K562 (cell line): ENCODE measurements at regions not wholly inside any gene's neighbourhood (a gene's known extent, or its start where the extent isn't known, plus 50 kb on each side); places are given as distances from the start of the nearest gene placed in this dataset.

ENCODE experiments used
- ATAC-seq: fragments of 200-7000 bp; cut with Tn5 transposase; 3 replicates; pipeline ENCODE4 v1.9.1; 2020; ENCODE audit warnings: moderate library complexity
- BruUV-seq: library from RNA; stranded (reverse); fragments of 400-500 nt; replicated peaks from 2 replicates; lab custom pipeline; 2021; lab: Mats Ljungman, UMichigan
- CTCF ChIA-PET: fragments of 300-600 bp; formaldehyde crosslinking; extraction: SDS; loops from one replicate; lab custom pipeline; 2021; ENCODE audit warnings: low intra/inter-chr PET ratio; lab: Yijun Ruan, JAX
- POLR2A ChIA-PET: fragments of 300-600, 350-650 bp; sonication (Branson Sonifier 250); formaldehyde crosslinking; extraction: SDS; loops from one replicate; lab custom pipeline; 2021; ENCODE audit warnings: antibody characterized with exemption, inconsistent platforms; lab: Yijun Ruan, JAX
- DNase-seq, 4 experiments: peaks; one replicate each; pipeline versions ENCODE4 v3.0.0 to v3.0.0-alpha.2; 2011 to 2018; ENCODE audit warnings: low spot score in 3 of 4, mixed read lengths in 3 of 4; ENCODE audit errors: extremely low read depth in 1 of 4
- FAIRE-seq: peaks from 2 replicates; lab custom pipeline; 2011; peaks lifted over from hg19 to GRCh38; lab: Jason Lieb, UNC
- H2AFZ ChIP-seq: 2 replicates; pipeline ENCODE4 v1.6.0; 2011; ENCODE audit warnings: low read depth, low read length, control low read depth, inconsistent platforms
- H3K27ac ChIP-seq: fragments of 200-600 bp; 3 replicates; pipeline ENCODE4 v1.8.0; 2011; ENCODE audit warnings: low read depth, mild to moderate bottlenecking, control low read depth, inconsistent platforms, low read length, moderate library complexity, mixed read lengths; ENCODE audit errors: extremely low read depth
- H3K27me3 ChIP-seq, 2 experiments: fragments of 300-600 bp in 1 of 2; 2 replicates in 1 of 2; 3 replicates in 1 of 2; pipeline versions ENCODE4 v1.6.0 to v1.8.0; 2011; ENCODE audit warnings: inconsistent platforms in 2 of 2, low read length in 2 of 2, mild to moderate bottlenecking in 1 of 2, mixed read lengths in 1 of 2, moderate library complexity in 1 of 2; ENCODE audit not compliant: control insufficient read depth in 2 of 2, insufficient read depth in 2 of 2
- H3K36me3 ChIP-seq: fragments of 300-600 bp; 3 replicates; pipeline ENCODE4 v1.8.0; 2011; ENCODE audit warnings: mild to moderate bottlenecking, low read length, inconsistent platforms; ENCODE audit not compliant: control insufficient read depth, insufficient read depth
- H3K4me1 ChIP-seq, 2 experiments: fragments of 200-600 bp in 1 of 2; replicated peaks in 1 of 2; 2 replicates in 1 of 2; 3 replicates in 1 of 2; pipeline versions ENCODE4 v1.5.1 to v1.8.0; 2011; ENCODE audit warnings: inconsistent platforms in 2 of 2, low read length in 2 of 2, mild to moderate bottlenecking in 1 of 2, mixed read lengths in 1 of 2, moderate library complexity in 1 of 2; ENCODE audit not compliant: control insufficient read depth in 2 of 2, insufficient read depth in 2 of 2
- H3K4me2 ChIP-seq: 2 replicates; pipeline ENCODE4 v1.6.1; 2011; ENCODE audit warnings: low read length, control low read depth, inconsistent platforms, mixed read lengths; ENCODE audit not compliant: insufficient read depth
- H3K4me3 ChIP-seq: fragments of 200-600 bp; sonication (generic), shearing (Covaris generic); 2 replicates; pipeline ENCODE4 v1.5.1; 2016; ENCODE audit warnings: control low read depth, inconsistent platforms
- H3K79me2 ChIP-seq: fragments of 200-600 bp; 3 replicates; pipeline ENCODE4 v1.8.0; 2011; ENCODE audit warnings: low read length, inconsistent platforms; ENCODE audit not compliant: control insufficient read depth, insufficient read depth
- H3K9ac ChIP-seq, 2 experiments: 2 replicates each; pipeline versions ENCODE4 v1.6.0 to v1.6.1; 2011; ENCODE audit warnings: low read depth in 2 of 2, low read length in 2 of 2, control low read depth in 1 of 2, inconsistent platforms in 1 of 2, mild to moderate bottlenecking in 1 of 2, mixed read lengths in 1 of 2; ENCODE audit not compliant: insufficient read depth in 1 of 2
- H3K9me1 ChIP-seq: one replicate; pipeline ENCODE4 v1.6.0; 2011; ENCODE audit warnings: inconsistent platforms, mild to moderate bottlenecking, low read length, moderate library complexity; ENCODE audit not compliant: control insufficient read depth, insufficient read depth
- H3K9me3 ChIP-seq: replicated peaks from 2 replicates; pipeline ENCODE4 v1.5.1; 2011; ENCODE audit warnings: low read depth, low read length, inconsistent platforms; ENCODE audit not compliant: control insufficient read depth, insufficient read depth
- H4K20me1 ChIP-seq: replicated peaks from 2 replicates; pipeline ENCODE4 v1.6.1; 2011; ENCODE audit warnings: low read length, inconsistent platforms, mixed read lengths; ENCODE audit not compliant: control insufficient read depth, insufficient read depth
- BCOR ChIP-seq: fragments of 450-650 bp; IDR thresholded peaks from 2 replicates; pipeline ENCODE4 v1.6.1; 2016
- FOSL1 ChIP-seq: fragments of 200-800 bp; sonication (Bioruptor generic); conservative IDR thresholded peaks from 2 replicates; pipeline ENCODE4 v1.6.1; 2016; ENCODE audit warnings: missing genetic modification characterization, missing compliant biosample characterization
- GTF2F1 ChIP-seq: IDR thresholded peaks from 2 replicates; pipeline ENCODE4 v1.6.1; 2011; ENCODE audit warnings: low read depth, low read length, improper control_type of control experiment
- MAFK ChIP-seq: IDR thresholded peaks from 2 replicates; pipeline ENCODE4 v1.6.1; 2011; ENCODE audit warnings: low read length, improper control_type of control experiment
- MIER1 ChIP-seq: fragments of 450-650 bp; IDR thresholded peaks from 2 replicates; pipeline ENCODE4 v1.6.1; 2016; ENCODE audit warnings: antibody characterized with exemption, mild to moderate bottlenecking, low read depth
- NCOA4 ChIP-seq: fragments of 450-650 bp; IDR thresholded peaks from 2 replicates; pipeline ENCODE4 v1.6.1; 2018; ENCODE audit warnings: mild to moderate bottlenecking; ENCODE audit not compliant: partially characterized antibody
- RUNX1 ChIP-seq: sonication (generic); IDR thresholded peaks from 2 replicates; pipeline ENCODE4 v1.6.1; 2016; ENCODE audit warnings: antibody characterized with exemption, low read depth
- SMARCA5 ChIP-seq: fragments of 450-650 bp; IDR thresholded peaks from 2 replicates; pipeline ENCODE4 v1.6.1; 2016
- SRSF7 ChIP-seq: fragments of 200-400 bp; formaldehyde crosslinking; optimal IDR thresholded peaks from 2 replicates; pipeline ENCODE3; 2017; ENCODE audit warnings: mild to moderate bottlenecking, low read depth, low read length
- TRIM24 ChIP-seq, 2 experiments: fragments of 450-650 bp; IDR thresholded peaks; 2 replicates each; pipeline ENCODE4 v1.6.1; 2016
- TSC22D4 ChIP-seq: fragments of 450-650 bp; IDR thresholded peaks from 2 replicates; pipeline ENCODE4 v1.6.1; 2016; ENCODE audit warnings: missing genetic modification characterization, missing biosample characterization, control low read depth
- VEZF1 ChIP-seq: fragments of 200-800 bp; sonication (Bioruptor generic); IDR thresholded peaks from 2 replicates; pipeline ENCODE4 v1.6.1; 2017; ENCODE audit warnings: missing genetic modification characterization, missing compliant biosample characterization
- ZNF239 ChIP-seq: fragments of 250-450 bp; sonication (Bioruptor Pico); IDR thresholded peaks from 2 replicates; pipeline ENCODE4 v1.4.0; 2020; ENCODE audit warnings: mild to moderate bottlenecking
- ZNF324 ChIP-seq: fragments of 250-450 bp; sonication (Bioruptor Pico); IDR thresholded peaks from 2 replicates; pipeline ENCODE4 v1.4.0; 2020; ENCODE audit warnings: mild to moderate bottlenecking
- WGBS: fragments of 100-300 bp; shearing (Covaris generic); methylation state at CpG from one replicate; pipeline ENCODE4 v1.1.6; 2016; ENCODE audit warnings: low coverage, mixed read lengths; ENCODE audit not compliant: insufficient coverage; ENCODE audit errors: missing lambda C conversion rate; 5-methylcytosine and 5-hydroxymethylcytosine counted together
- in situ Hi-C: fragments of 300-500 bp; cut with MboI; formaldehyde crosslinking; loops from 4 replicates; pipeline ENCODE4 v1.15.0; 2018; ENCODE audit warnings: inconsistent platforms, mixed read lengths
- intact Hi-C: fragments of 100-400 bp; cut with micrococcal nuclease; formaldehyde crosslinking; loops from 2 replicates; pipeline ENCODE4 v1.14.2; 2022
- TF ChIP-seq, protein P1 (sequence below): sonication (generic); formaldehyde crosslinking; IDR thresholded peaks from 2 replicates; pipeline ENCODE4 v1.8.0; 2022; ENCODE audit warnings: mild to moderate bottlenecking, missing genetic modification reagents
- TF ChIP-seq, protein P2 (sequence below): sonication (generic); formaldehyde crosslinking; IDR thresholded peaks from 2 replicates; pipeline ENCODE4 v1.8.0; 2023; ENCODE audit warnings: mild to moderate bottlenecking, missing genetic modification reagents

- TF ChIP-seq, protein P1, sequence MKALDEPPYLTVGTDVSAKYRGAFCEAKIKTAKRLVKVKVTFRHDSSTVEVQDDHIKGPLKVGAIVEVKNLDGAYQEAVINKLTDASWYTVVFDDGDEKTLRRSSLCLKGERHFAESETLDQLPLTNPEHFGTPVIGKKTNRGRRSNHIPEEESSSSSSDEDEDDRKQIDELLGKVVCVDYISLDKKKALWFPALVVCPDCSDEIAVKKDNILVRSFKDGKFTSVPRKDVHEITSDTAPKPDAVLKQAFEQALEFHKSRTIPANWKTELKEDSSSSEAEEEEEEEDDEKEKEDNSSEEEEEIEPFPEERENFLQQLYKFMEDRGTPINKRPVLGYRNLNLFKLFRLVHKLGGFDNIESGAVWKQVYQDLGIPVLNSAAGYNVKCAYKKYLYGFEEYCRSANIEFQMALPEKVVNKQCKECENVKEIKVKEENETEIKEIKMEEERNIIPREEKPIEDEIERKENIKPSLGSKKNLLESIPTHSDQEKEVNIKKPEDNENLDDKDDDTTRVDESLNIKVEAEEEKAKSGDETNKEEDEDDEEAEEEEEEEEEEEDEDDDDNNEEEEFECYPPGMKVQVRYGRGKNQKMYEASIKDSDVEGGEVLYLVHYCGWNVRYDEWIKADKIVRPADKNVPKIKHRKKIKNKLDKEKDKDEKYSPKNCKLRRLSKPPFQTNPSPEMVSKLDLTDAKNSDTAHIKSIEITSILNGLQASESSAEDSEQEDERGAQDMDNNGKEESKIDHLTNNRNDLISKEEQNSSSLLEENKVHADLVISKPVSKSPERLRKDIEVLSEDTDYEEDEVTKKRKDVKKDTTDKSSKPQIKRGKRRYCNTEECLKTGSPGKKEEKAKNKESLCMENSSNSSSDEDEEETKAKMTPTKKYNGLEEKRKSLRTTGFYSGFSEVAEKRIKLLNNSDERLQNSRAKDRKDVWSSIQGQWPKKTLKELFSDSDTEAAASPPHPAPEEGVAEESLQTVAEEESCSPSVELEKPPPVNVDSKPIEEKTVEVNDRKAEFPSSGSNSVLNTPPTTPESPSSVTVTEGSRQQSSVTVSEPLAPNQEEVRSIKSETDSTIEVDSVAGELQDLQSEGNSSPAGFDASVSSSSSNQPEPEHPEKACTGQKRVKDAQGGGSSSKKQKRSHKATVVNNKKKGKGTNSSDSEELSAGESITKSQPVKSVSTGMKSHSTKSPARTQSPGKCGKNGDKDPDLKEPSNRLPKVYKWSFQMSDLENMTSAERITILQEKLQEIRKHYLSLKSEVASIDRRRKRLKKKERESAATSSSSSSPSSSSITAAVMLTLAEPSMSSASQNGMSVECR: no peak
- TF ChIP-seq VEZF1: no peak
These were observed 509.1 kb upstream of the NR3C2 start (continued) for GRCh38 chr4:148951346-148951745.

- Histone ChIP-seq H3K4me3 (no peak overlapping the region), H3K36me3 (no peaks in the 10 kb centered on the region), H2AFZ (no peak overlapping the region), H3K9ac (no peak overlapping the region), H4K20me1 (no peaks in the 10 kb centered on the region), H3K4me2 (no peak overlapping the region), H3K27ac (no peak overlapping the region), H3K79me2 (no peaks in the 10 kb centered on the region), H3K27me3 (no peaks in the 10 kb centered on the region), H3K9me3 (no peaks in the 10 kb centered on the region), H3K9me1 (no peaks in the 10 kb centered on the region), H3K4me1 (no peaks in the 10 kb centered on the region)
- no peak for ATAC-seq
- 0% methylated on average over 1 of the region's 1 CpG for WGBS
- POLR2A ChIA-PET: no interaction called here
- CTCF ChIA-PET: no interaction called here
- BruUV-seq: no TSS peak
- no peak for DNase-seq
- intact Hi-C loops (no loop called here), in situ Hi-C loops (no loop called here)
- no peak for FAIRE-seq
- TF ChIP-seq FOSL1: no peak
- no peak for TF ChIP-seq SRSF7
- TF ChIP-seq BCOR: no peak
- TF ChIP-seq, protein P2, sequence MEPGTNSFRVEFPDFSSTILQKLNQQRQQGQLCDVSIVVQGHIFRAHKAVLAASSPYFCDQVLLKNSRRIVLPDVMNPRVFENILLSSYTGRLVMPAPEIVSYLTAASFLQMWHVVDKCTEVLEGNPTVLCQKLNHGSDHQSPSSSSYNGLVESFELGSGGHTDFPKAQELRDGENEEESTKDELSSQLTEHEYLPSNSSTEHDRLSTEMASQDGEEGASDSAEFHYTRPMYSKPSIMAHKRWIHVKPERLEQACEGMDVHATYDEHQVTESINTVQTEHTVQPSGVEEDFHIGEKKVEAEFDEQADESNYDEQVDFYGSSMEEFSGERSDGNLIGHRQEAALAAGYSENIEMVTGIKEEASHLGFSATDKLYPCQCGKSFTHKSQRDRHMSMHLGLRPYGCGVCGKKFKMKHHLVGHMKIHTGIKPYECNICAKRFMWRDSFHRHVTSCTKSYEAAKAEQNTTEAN (CRISPR knock-in tag): no peak
- TF ChIP-seq TSC22D4 (tag): no peak
- no peak for TF ChIP-seq GTF2F1
- no peak for TF ChIP-seq ZNF239 (CRISPR knock-in tag)
- TF ChIP-seq ZNF324 (CRISPR knock-in tag): no peak
- no peak for TF ChIP-seq MAFK
- TF ChIP-seq RUNX1: no peak
- TF ChIP-seq NCOA4: no peak
- no peak for TF ChIP-seq SMARCA5
- TF ChIP-seq TRIM24 (IDR thresholded peaks at IDR 0.05): no peak
- TF ChIP-seq MIER1: no peak
These were observed 504.1 kb upstream of the NR3C2 start for GRCh38 chr4:148946271-148946670.
